Body of pancreas (tissue), 4 donors: ENCODE measurements at regions not wholly inside any gene's neighbourhood (a gene's known extent, or its start where the extent isn't known, plus 50 kb on each side); places are given as distances from the start of the nearest gene placed in this dataset.

Experiments
- ATAC-seq: fragments of 150-250 bp; one replicate; pipeline ENCODE4 v1.9.1; 2016
- DNase-seq, 4 donors: peaks; one replicate each; pipeline ENCODE4 v3.0.0-alpha.2; 2019
- H3K27ac ChIP-seq, 4 donors: fragments of 200-600 bp; sonication (generic); 1 replicate in 3 of 4; 2 replicates in 1 of 4; pipeline versions ENCODE4 v1.5.1 to v1.6.1; 2016 to 2019; ENCODE audit warnings: mild to moderate bottlenecking in 1 of 4, mixed read lengths in 1 of 4, moderate library complexity in 1 of 4
- H3K27me3 ChIP-seq, 2 donors: fragments of 200-600 bp; sonication (generic); one replicate each; pipeline ENCODE4 v1.6.0; 2016; ENCODE audit warnings: mild to moderate bottlenecking in 1 of 2
- H3K36me3 ChIP-seq, 2 donors: fragments of 200-600 bp; sonication (generic); replicated peaks in 1 of 2; 2 replicates each; pipeline ENCODE4 v1.5.1; 2016; ENCODE audit warnings: low read depth in 2 of 2; ENCODE audit not compliant: insufficient read depth in 1 of 2
- H3K4me1 ChIP-seq: fragments of 200-600 bp; sonication (generic); one replicate; pipeline ENCODE4 v1.6.0; 2016
- H3K4me3 ChIP-seq, 2 donors: fragments of 200-600 bp; sonication (generic); 1 replicate in 1 of 2; 2 replicates in 1 of 2; pipeline ENCODE4 v1.5.1; 2016 to 2019
- H3K9me3 ChIP-seq, 3 donors: fragments of 200-600 bp; sonication (generic); 1 replicate in 2 of 3; 2 replicates in 1 of 3; pipeline ENCODE4 v1.5.1; 2016
- POLR2A ChIP-seq, 3 donors: fragments of 450-650 bp; IDR thresholded peaks; one replicate each; pipeline ENCODE4 v1.6.1; 2016; ENCODE audit warnings: antibody characterized with exemption in 3 of 3, mild to moderate bottlenecking in 2 of 3
- WGBS, 2 donors: methylation state at CpG; one replicate each; pipeline ENCODE4 v1.1.5; 2017; 5-methylcytosine and 5-hydroxymethylcytosine counted together
- intact Hi-C: fragments of 100-400 bp; cut with DNase I; formaldehyde crosslinking; loops from one replicate; pipeline ENCODE4 v1.15.1; 2023
- TF ChIP-seq, protein P1 (sequence below), 7 experiments: fragments of 450-650 bp in 4 of 7; fragments of 200-600 bp in 3 of 7; sonication (generic) in 3 of 7; IDR thresholded peaks; one replicate each; pipeline ENCODE4 v1.5.1; 2016 to 2019; ENCODE audit warnings: antibody characterized with exemption in 7 of 7

DNA sequence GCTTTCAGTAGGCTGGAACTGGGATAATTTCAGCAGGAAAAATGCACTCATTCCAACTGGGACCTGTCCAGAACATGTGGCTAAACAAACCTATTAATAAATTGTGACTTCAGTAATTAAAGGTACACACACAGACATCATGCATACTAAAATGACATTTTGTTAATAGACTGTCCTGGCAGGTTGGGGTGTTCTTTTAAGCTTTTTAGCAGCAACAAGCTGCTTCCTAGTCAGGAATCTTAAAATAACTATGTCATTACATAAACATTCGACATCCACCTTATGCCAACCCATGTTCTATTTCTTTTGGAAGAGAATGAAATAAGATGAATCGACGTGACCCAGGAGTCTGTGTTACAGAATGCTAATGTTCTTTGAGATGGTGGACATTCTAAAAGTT, 435.7 kb downstream of the TXNL1 start:
- no peaks in the 10 kb centered on the region for H3K27me3 ChIP-seq
- WGBS, 2 donors, result 40 to 42% methylated on average over 3 of the region's 3 CpGs
- H3K27ac ChIP-seq, result no peak overlapping the region
- ATAC-seq, result peak; percentile 74
- DNase-seq, result peak in 1 of 4 donors; percentile 14
- no peaks in the 10 kb centered on the region for H3K36me3 ChIP-seq
- no peaks in the 10 kb centered on the region for H3K9me3 ChIP-seq
- intact Hi-C loops, result no loop called here
- peaks cover 14% of the 10 kb centered on the region for H3K4me1 ChIP-seq
- H3K4me3 ChIP-seq, result no peak overlapping the region
- TF ChIP-seq, protein P1, sequence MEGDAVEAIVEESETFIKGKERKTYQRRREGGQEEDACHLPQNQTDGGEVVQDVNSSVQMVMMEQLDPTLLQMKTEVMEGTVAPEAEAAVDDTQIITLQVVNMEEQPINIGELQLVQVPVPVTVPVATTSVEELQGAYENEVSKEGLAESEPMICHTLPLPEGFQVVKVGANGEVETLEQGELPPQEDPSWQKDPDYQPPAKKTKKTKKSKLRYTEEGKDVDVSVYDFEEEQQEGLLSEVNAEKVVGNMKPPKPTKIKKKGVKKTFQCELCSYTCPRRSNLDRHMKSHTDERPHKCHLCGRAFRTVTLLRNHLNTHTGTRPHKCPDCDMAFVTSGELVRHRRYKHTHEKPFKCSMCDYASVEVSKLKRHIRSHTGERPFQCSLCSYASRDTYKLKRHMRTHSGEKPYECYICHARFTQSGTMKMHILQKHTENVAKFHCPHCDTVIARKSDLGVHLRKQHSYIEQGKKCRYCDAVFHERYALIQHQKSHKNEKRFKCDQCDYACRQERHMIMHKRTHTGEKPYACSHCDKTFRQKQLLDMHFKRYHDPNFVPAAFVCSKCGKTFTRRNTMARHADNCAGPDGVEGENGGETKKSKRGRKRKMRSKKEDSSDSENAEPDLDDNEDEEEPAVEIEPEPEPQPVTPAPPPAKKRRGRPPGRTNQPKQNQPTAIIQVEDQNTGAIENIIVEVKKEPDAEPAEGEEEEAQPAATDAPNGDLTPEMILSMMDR (IDR thresholded peaks at IDR 0.05), result no peak
- no peak for TF ChIP-seq POLR2A (IDR thresholded peaks at IDR 0.05)

DNA sequence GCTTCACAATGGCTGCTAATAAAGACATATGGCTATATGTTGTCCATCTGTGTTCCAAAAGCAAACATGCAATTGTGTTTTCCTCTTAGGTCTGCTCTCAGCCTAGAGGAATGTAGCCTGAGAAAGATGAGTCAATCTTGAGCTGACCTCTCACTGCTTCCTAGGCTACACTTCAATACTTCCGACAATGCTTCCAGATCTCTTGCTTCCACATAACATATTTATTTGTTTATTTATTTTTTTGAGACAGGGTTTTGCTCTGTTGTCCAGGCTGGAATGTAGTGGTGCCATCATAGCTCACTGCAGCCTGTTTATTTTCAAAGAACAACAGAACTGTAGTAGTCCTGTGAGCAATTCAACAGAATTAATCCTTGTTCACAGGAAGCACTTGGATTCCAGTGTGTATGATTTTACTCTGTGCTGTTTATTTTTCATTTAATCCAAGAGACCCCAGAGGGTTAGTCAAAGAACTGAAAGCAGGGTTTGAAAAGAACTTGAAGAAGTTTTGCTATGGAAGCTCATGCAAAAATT, 437.9 kb downstream of the TXNL1 start:
- ATAC-seq (no peak), DNase-seq (no peak)
- Histone ChIP-seq H3K27ac (no peak overlapping the region), H3K4me1 (peaks cover 14% of the 10 kb centered on the region), H3K27me3 (no peaks in the 10 kb centered on the region), H3K36me3 (no peaks in the 10 kb centered on the region), H3K4me3 (no peak overlapping the region), H3K9me3 (no peaks in the 10 kb centered on the region)
- TF ChIP-seq POLR2A (IDR thresholded peaks at IDR 0.05), result no peak
- TF ChIP-seq, protein P1 (IDR thresholded peaks at IDR 0.05), result no peak
- intact Hi-C loops, result no loop called here
- 86 to 89% methylated on average over 1 of the region's 1 CpG for WGBS, 2 donors

DNA sequence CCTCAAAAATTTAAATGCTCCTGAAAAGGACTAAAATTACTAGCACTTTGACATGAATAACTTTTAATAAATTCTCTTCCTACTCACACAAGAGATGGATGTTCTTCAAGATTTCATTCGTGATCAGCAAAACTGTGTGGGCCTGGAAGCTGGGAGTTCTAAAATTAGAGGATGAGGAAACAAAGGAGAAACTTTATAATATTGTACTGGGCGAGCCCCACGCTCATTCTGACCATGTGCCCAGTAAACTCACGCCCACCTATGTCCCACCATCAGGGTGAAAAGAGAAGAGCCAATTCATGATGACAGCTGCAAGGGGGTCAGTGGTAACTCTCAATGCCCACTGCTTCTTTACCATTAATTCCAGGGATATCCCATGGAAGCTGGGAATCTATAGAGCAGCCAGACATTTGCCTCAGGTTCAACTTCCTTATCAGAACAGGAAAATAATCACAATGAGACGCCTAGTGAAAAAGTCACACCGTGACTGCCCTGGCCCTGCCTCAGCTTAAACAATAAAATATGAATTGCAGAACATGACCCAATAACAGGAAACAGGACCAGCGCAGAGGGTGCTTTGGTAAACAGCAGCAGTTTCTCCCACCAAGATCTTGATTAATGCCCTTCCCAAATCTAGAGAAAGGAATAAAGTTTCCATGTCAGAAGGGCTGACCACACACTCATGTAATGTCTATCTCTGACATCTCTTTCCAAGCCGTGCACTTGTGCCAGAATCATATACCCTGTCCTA, 438.6 kb downstream of the TXNL1 start:
- no peak for DNase-seq

DNA sequence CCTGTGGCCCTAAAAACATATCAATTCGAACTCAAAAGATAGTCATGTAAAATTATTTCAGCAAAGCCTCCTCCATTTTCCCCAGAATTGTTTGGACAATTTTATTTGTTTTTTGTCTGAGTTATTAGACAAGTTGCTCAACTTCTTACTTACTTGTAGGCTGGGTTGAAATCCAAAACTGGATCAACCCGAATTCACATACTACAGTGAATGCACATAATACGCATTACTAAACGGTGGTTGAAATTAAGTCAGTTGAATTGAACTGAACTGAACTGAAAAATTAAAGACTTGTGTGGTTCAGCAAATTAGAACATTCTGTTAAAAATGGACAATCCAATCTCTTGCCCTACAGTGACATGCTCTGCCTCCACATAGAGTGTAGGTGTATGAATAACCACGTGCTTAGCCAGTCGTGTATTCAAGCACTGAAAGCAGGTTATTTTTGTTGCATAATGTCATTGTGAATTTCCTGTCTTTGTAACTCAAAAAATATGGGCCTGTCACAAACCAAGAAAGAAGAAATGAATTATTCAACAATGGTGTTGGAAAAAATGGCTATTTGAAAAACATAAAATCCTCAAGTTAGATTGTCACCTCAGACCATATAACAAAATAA, 441.0 kb downstream of the TXNL1 start:
- 82 to 89% methylated on average over 6 of the region's 6 CpGs for WGBS, 2 donors

More for the DNA sequence above, 438.6 kb downstream of the TXNL1 start:
- Histone ChIP-seq H3K4me3 (no peak overlapping the region), H3K27me3 (no peaks in the 10 kb centered on the region), H3K36me3 (no peaks in the 10 kb centered on the region), H3K27ac (no peak overlapping the region), H3K9me3 (no peaks in the 10 kb centered on the region), H3K4me1 (peaks cover 14% of the 10 kb centered on the region)
- intact Hi-C loops, result no loop called here
- ATAC-seq, result no peak
- TF ChIP-seq POLR2A (IDR thresholded peaks at IDR 0.05), result no peak
- TF ChIP-seq, protein P1 (IDR thresholded peaks at IDR 0.05), result no peak
- WGBS, 2 donors, result 70 to 73% methylated on average over 8 of the region's 8 CpGs

More for the DNA sequence above, 441.0 kb downstream of the TXNL1 start:
- no peak overlapping the region for H3K4me3 ChIP-seq
- intact Hi-C loops, result no loop called here
- H3K4me1 ChIP-seq, result peaks cover 5% of the 10 kb centered on the region
- no peak for ATAC-seq
- no peak for DNase-seq
- TF ChIP-seq, protein P1 (IDR thresholded peaks at IDR 0.05), result no peak
- no peak for TF ChIP-seq POLR2A (IDR thresholded peaks at IDR 0.05)
- H3K27ac ChIP-seq, result no peak overlapping the region
- H3K27me3 ChIP-seq, result no peaks in the 10 kb centered on the region
- H3K9me3 ChIP-seq, result no peaks in the 10 kb centered on the region
- no peaks in the 10 kb centered on the region for H3K36me3 ChIP-seq
